ENCODE measurements at regions not wholly inside any gene's neighbourhood (a gene's known extent, or its start where the extent isn't known, plus 50 kb on each side); places are given as distances from the start of the nearest gene placed in this dataset.

DNA sequence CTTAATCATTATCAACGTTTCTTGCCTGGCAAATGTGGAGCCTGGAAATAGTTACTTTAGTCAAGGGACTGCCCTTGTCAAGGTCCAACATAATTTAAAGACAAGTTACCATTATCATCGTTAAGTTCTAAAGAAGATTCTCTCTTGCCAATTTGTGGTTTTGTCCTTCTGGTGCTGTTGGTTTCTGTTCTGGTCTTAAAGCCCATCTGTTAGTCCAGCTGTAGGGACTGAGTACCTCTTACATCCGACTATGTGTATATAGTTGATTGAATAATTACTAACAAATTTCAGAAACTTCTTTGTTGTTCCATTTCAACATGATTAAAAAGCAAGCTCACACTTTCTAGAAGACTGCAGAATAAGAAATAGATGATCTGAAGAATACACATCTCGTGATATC is 1854.9 kb downstream of the MAT2B start:
- no peak for DNase-seq (ENCODE audit: low read depth)
- no peak overlapping the region for H3K4me3 ChIP-seq (ENCODE audit: low read depth, low read length)
- TF ChIP-seq CTCF (IDR thresholded peaks at IDR 0.05; ENCODE audit: low read depth, low read length, missing control alignments) = no peak

DNA sequence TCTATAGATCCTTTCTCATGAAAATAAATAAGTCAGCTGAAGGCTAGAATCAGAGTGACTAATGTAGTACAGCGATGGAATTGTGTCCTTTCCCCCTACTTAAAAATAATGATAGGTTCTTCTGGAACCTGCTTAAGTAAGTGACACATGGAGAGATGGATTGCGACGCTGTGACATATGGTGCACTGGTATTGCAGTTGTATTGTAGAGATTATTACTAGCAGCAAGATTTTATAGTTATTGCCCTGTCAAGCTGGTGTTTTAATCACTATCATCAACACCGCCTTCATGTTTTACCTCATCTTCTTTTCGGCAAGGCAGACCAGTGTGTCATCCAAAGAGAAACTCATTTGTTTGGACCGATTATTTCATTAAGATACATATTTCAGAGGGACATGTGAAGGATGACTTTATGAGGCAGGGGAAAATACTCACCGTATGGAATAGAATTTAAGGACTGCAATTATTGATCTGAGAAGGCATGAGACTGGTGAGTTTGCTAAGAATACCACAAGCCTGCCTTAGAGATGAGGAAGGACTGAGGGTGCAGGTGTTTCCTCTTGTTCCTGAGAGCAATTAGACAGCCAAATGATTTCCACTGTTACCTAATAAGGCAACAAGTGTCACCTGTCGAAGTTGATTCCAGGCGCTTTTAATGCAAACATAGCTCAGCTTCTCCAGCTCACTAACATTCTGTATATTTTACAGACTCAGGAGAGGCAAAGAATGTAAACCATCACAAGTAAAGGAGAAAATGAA is 1855.5 kb downstream of the MAT2B start:
- H3K4me3 ChIP-seq (ENCODE audit: low read depth, low read length) = no peak overlapping the region
- no peak for DNase-seq (ENCODE audit: low read depth)
- TF ChIP-seq CTCF (IDR thresholded peaks at IDR 0.05; ENCODE audit: low read depth, low read length, missing control alignments) = no peak

DNA sequence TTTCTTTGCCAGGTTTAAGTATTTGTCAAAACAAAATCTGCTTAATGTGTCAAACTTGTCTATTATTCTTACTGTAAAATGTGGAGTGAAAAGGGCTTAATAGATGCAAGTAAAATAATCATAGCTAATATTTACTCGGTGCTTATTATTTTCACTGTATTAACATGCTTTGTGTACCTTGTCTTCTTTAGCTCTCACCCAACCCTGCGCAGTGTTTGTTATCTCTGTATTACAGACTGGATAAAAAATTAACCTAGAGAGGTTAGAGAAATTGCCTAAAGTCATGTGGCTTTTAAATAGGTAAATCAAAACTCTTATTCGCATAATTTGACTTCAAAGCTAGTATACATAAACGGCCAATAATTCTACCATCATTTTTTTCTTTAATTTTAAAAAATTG is 1864.8 kb downstream of the MAT2B start:
- no peak for TF ChIP-seq CTCF (IDR thresholded peaks at IDR 0.05; ENCODE audit: low read depth, low read length, missing control alignments)
- DNase-seq (ENCODE audit: low read depth) = no peak
- H3K4me3 ChIP-seq (ENCODE audit: low read depth, low read length) = no peak overlapping the region

DNA sequence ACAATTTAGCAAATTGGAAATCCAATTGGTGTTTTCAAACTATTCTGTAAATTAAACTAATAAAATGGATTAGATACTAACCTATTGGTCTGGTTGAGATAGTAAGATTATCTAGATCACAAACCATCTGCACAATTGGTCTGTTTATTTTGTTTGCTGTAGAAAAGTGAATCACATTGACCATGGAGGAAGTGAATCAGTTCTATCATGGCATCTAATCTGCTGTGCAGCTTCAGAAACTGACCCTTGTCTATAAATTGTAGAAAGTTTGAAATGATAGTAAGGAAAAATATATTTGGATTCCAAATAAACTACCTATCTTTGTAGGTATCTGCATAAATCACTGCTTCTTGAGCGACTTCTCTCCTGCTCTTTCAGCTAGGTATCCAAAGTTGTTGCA is 1865.4 kb downstream of the MAT2B start:
- H3K4me3 ChIP-seq (ENCODE audit: low read depth, low read length) = no peak overlapping the region
- DNase-seq (ENCODE audit: low read depth) = no peak
- no peak for TF ChIP-seq CTCF (IDR thresholded peaks at IDR 0.05; ENCODE audit: low read depth, low read length, missing control alignments)

DNA sequence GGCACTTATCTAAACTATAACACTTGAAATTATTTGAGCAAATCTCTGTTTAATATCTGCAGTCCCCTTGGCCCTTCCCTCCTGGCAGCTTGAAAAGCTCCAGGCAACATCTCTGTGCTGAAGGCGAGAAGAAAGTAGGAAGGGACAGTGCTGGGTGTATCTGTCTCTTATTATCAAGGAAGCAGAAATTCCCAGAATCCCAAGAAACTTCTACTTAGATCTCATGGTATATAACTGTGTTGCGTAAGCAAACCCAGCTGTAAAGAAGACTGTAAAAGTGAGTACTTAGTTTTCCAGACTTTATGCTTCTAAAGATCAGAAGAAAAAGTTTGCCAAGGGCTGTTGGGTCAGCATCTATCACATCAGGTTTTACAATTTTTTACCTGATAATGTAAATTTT is 1869.8 kb downstream of the MAT2B start:
- DNase-seq (ENCODE audit: low read depth) = no peak
- TF ChIP-seq CTCF (IDR thresholded peaks at IDR 0.05; ENCODE audit: low read depth, low read length, missing control alignments) = no peak
- H3K4me3 ChIP-seq (ENCODE audit: low read depth, low read length) = no peak overlapping the region

GRCh38 chr5:165393839-165394238 is 1888.4 kb downstream of the MAT2B start:
- no peak for DNase-seq (ENCODE audit: low read depth)
- TF ChIP-seq CTCF (IDR thresholded peaks at IDR 0.05; ENCODE audit: low read depth, low read length, missing control alignments) = no peak
- no peak overlapping the region for H3K4me3 ChIP-seq (ENCODE audit: low read depth, low read length)

DNA sequence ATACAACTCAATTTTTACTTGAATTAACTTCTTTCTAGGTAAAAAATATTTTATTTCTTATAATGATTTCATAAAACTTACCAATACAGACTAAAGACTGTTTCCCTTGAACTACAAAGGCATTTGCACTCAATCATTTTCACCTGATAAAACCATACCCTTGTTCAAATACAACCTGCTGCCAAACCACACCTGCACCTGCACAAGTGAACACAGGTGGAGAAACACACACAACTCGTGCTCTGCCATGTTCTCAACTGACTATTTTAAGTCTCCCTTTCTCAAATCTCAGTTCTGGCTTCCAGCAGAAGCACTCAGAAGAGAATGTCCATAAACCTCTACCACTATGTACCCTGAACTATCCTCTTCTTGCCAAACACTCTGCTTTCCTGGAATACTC is 1892.1 kb downstream of the MAT2B start:
- H3K4me3 ChIP-seq (ENCODE audit: low read depth, low read length) = no peak overlapping the region
- no peak for DNase-seq (ENCODE audit: low read depth)
- TF ChIP-seq CTCF (IDR thresholded peaks at IDR 0.05; ENCODE audit: low read depth, low read length, missing control alignments) = no peak

All from GM12864 (cell line).